ENCODE measurements at regions not wholly inside any gene's neighbourhood (a gene's known extent, or its start where the extent isn't known, plus 50 kb on each side); places are given as distances from the start of the nearest gene placed in this dataset.

- H3K36me3 Mint-ChIP-seq: no peaks in the 10 kb centered on the region
- no peak overlapping the region for H3K27ac Mint-ChIP-seq
- H3K4me3 Mint-ChIP-seq: no peak overlapping the region
- no peak overlapping the region for H3K4me3 ChIP-seq (ENCODE audit: low read length)
- intact Hi-C loops (cut with micrococcal nuclease): no loop called here
- H3K27ac ChIP-seq (ENCODE audit: low read length): no peak overlapping the region
- H3K36me3 ChIP-seq (ENCODE audit: control insufficient read depth, insufficient read depth, low read length): no peaks in the 10 kb centered on the region
- peaks cover 2 to 24% of the 10 kb centered on the region in 2 donors for H3K27me3 Mint-ChIP-seq (ENCODE audit: low read depth in 2 of 2)
- peaks cover 0 to 2% of the 10 kb centered on the region in 2 donors for H3K9me3 Mint-ChIP-seq
- ATAC-seq (no peak), DNase-seq (no peak)
- TF ChIP-seq CTCF (IDR thresholded peaks at IDR 0.05): no peak
- WGBS (ENCODE audit: insufficient coverage): 76% methylated on average over 3 of the region's 4 CpGs
- no peaks in the 10 kb centered on the region for H3K4me1 ChIP-seq (ENCODE audit: control insufficient read depth, insufficient read depth, low read length)
- H3K9me3 ChIP-seq (ENCODE audit: control insufficient read depth, insufficient read depth, low read length): no peaks in the 10 kb centered on the region
- H3K4me1 Mint-ChIP-seq: no peaks in the 10 kb centered on the region
- H3K27me3 ChIP-seq (ENCODE audit: control insufficient read depth, insufficient read depth, low read length): no peaks in the 10 kb centered on the region
Measured at GRCh38 chr7:21104124-21104500, 317.4 kb upstream of the SP8 start.

GRCh38 chr7:21106296-21106732, 319.6 kb upstream of the SP8 start:
- Histone ChIP-seq H3K27ac (ENCODE audit: low read length) (no peak overlapping the region), H3K4me1 (ENCODE audit: control insufficient read depth, insufficient read depth, low read length) (no peaks in the 10 kb centered on the region), H3K9me3 (ENCODE audit: control insufficient read depth, insufficient read depth, low read length) (no peaks in the 10 kb centered on the region), H3K4me3 (ENCODE audit: low read length) (no peak overlapping the region), H3K36me3 (ENCODE audit: control insufficient read depth, insufficient read depth, low read length) (no peaks in the 10 kb centered on the region), H3K27me3 (ENCODE audit: control insufficient read depth, insufficient read depth, low read length) (no peaks in the 10 kb centered on the region)
- 100% methylated on average over 2 of the region's 4 CpGs for WGBS (ENCODE audit: insufficient coverage)
- TF ChIP-seq CTCF (IDR thresholded peaks at IDR 0.05): no peak
- Mint-ChIP-seq H3K4me3 (no peak overlapping the region), H3K27ac (no peak overlapping the region), H3K4me1 (no peaks in the 10 kb centered on the region), H3K27me3 (ENCODE audit: low read depth in 2 of 2) (peaks cover 2 to 24% of the 10 kb centered on the region in 2 donors), H3K9me3 (peaks cover 0 to 2% of the 10 kb centered on the region in 2 donors), H3K36me3 (no peaks in the 10 kb centered on the region)
- intact Hi-C loops (cut with micrococcal nuclease): no loop called here
- no peak for ATAC-seq
- no peak for DNase-seq

GRCh38 chr7:21107101-21107500, 320.4 kb upstream of the SP8 start:
- Histone ChIP-seq H3K27ac (ENCODE audit: low read length) (no peak overlapping the region), H3K4me1 (ENCODE audit: control insufficient read depth, insufficient read depth, low read length) (no peaks in the 10 kb centered on the region), H3K36me3 (ENCODE audit: control insufficient read depth, insufficient read depth, low read length) (no peaks in the 10 kb centered on the region), H3K4me3 (ENCODE audit: low read length) (no peak overlapping the region), H3K27me3 (ENCODE audit: control insufficient read depth, insufficient read depth, low read length) (no peaks in the 10 kb centered on the region), H3K9me3 (ENCODE audit: control insufficient read depth, insufficient read depth, low read length) (no peaks in the 10 kb centered on the region)
- H3K36me3 Mint-ChIP-seq: no peaks in the 10 kb centered on the region
- no peaks in the 10 kb centered on the region for H3K4me1 Mint-ChIP-seq
- no peak overlapping the region for H3K4me3 Mint-ChIP-seq
- H3K27ac Mint-ChIP-seq: no peak overlapping the region
- DNase-seq (no peak), ATAC-seq (no peak)
- 93% methylated on average over 4 of the region's 4 CpGs for WGBS (ENCODE audit: insufficient coverage)
- no peak for TF ChIP-seq CTCF (IDR thresholded peaks at IDR 0.05)
- H3K27me3 Mint-ChIP-seq (ENCODE audit: low read depth in 2 of 2): peaks cover 2 to 27% of the 10 kb centered on the region in 2 donors
- intact Hi-C loops (cut with micrococcal nuclease): no loop called here
- peaks cover 0 to 2% of the 10 kb centered on the region in 2 donors for H3K9me3 Mint-ChIP-seq

- peaks cover 0 to 2% of the 10 kb centered on the region in 2 donors for H3K9me3 Mint-ChIP-seq
- H3K27ac ChIP-seq (ENCODE audit: low read length): no peak overlapping the region
- H3K36me3 Mint-ChIP-seq: no peaks in the 10 kb centered on the region
- H3K9me3 ChIP-seq (ENCODE audit: control insufficient read depth, insufficient read depth, low read length): no peaks in the 10 kb centered on the region
- intact Hi-C loops (cut with micrococcal nuclease): no loop called here
- peaks cover 2 to 38% of the 10 kb centered on the region in 2 donors for H3K27me3 Mint-ChIP-seq (ENCODE audit: low read depth in 2 of 2)
- H3K4me3 ChIP-seq (ENCODE audit: low read length): no peak overlapping the region
- TF ChIP-seq CTCF (IDR thresholded peaks at IDR 0.05): no peak
- no peaks in the 10 kb centered on the region for H3K4me1 Mint-ChIP-seq
- H3K4me3 Mint-ChIP-seq: no peak overlapping the region
- H3K27me3 ChIP-seq (ENCODE audit: control insufficient read depth, insufficient read depth, low read length): no peaks in the 10 kb centered on the region
- WGBS (ENCODE audit: insufficient coverage): 83% methylated on average over 4 of the region's 4 CpGs
- DNase-seq (no peak), ATAC-seq (no peak)
- no peaks in the 10 kb centered on the region for H3K36me3 ChIP-seq (ENCODE audit: control insufficient read depth, insufficient read depth, low read length)
- no peaks in the 10 kb centered on the region for H3K4me1 ChIP-seq (ENCODE audit: control insufficient read depth, insufficient read depth, low read length)
- no peak overlapping the region for H3K27ac Mint-ChIP-seq
Measured at GRCh38 chr7:21108182-21108581, 319.7 kb upstream of the SP4 start.
